DND-41 (cell line): ENCODE measurements at regions not wholly inside any gene's neighbourhood (a gene's known extent, or its start where the extent isn't known, plus 50 kb on each side); places are given as distances from the start of the nearest gene placed in this dataset.
"Not testable (repeated sequence)": the region's sequence is repeated elsewhere in the genome, so short reads cannot be mapped to it uniquely, and the experiment has no call there.

Source experiments
- ATAC-seq: fragments of 200-7000 bp; cut with Tn5 transposase; 3 replicates; pipeline ENCODE4 v1.9.1; 2021; ENCODE audit warnings: low read depth; ENCODE audit not compliant: insufficient read depth
- DNase-seq: peaks from one replicate; pipeline ENCODE4 v3.0.0-alpha.2; 2020
- H2AFZ ChIP-seq: 2 replicates; pipeline ENCODE4 v1.6.0; 2012; ENCODE audit warnings: low read depth, low read length
- H3K27ac ChIP-seq: 2 replicates; pipeline ENCODE4 v1.5.1; 2012; ENCODE audit warnings: low read length, inconsistent platforms
- H3K27me3 ChIP-seq: fragments of 200-600 bp; sonication (generic); 2 replicates; pipeline ENCODE4 v1.6.0; 2012; ENCODE audit warnings: low read length, mild to moderate bottlenecking, inconsistent platforms; ENCODE audit not compliant: insufficient read depth, poor library complexity
- H3K36me3 ChIP-seq: 2 replicates; pipeline ENCODE4 v1.5.1; 2012; ENCODE audit warnings: low read length, inconsistent platforms; ENCODE audit not compliant: insufficient read depth
- H3K4me1 ChIP-seq: 2 replicates; pipeline ENCODE4 v1.5.1; 2012; ENCODE audit warnings: mild to moderate bottlenecking, low read length; ENCODE audit not compliant: insufficient read depth
- H3K4me2 ChIP-seq: 2 replicates; pipeline ENCODE4 v1.6.0; 2012; ENCODE audit warnings: mild to moderate bottlenecking, moderate library complexity, low read length, inconsistent platforms; ENCODE audit not compliant: insufficient read depth
- H3K4me3 ChIP-seq, 2 experiments: fragments of 200-600 bp in 1 of 2; shearing (Covaris generic) in 1 of 2; 2 replicates each; pipeline ENCODE4 v1.5.1; 2012 to 2016; ENCODE audit warnings: inconsistent platforms in 2 of 2, low read length in 2 of 2, mild to moderate bottlenecking in 2 of 2, low read depth in 1 of 2, moderate library complexity in 1 of 2
- H3K79me2 ChIP-seq: 2 replicates; pipeline ENCODE4 v1.6.0; 2012; ENCODE audit warnings: low read length, inconsistent platforms; ENCODE audit not compliant: insufficient read depth
- H3K9ac ChIP-seq: 2 replicates; pipeline ENCODE4 v1.6.0; 2012; ENCODE audit warnings: low read depth, mild to moderate bottlenecking, inconsistent platforms, low read length, moderate library complexity
- H3K9me3 ChIP-seq: 2 replicates; pipeline ENCODE4 v1.5.1; 2012; ENCODE audit warnings: low read length, moderate library complexity, mild to moderate bottlenecking, inconsistent platforms; ENCODE audit not compliant: insufficient read depth, severe bottlenecking
- H4K20me1 ChIP-seq: 2 replicates; pipeline ENCODE4 v1.6.0; 2012; ENCODE audit warnings: low read length; ENCODE audit not compliant: insufficient read depth
- CTCF ChIP-seq: IDR thresholded peaks from 2 replicates; pipeline ENCODE4 v1.5.1; 2012; ENCODE audit warnings: borderline replicate concordance, low read length, moderate library complexity, mild to moderate bottlenecking; ENCODE audit not compliant: poor library complexity, severe bottlenecking; ENCODE audit errors: extremely low read depth
- EZH2 ChIP-seq: IDR thresholded peaks from 3 replicates; pipeline ENCODE4 v1.6.1; 2012; ENCODE audit warnings: borderline replicate concordance, low read depth, mild to moderate bottlenecking, moderate library complexity, low read length, inconsistent platforms; ENCODE audit not compliant: severe bottlenecking

GRCh38 chr6:19939926-19940325, 102.8 kb downstream of the ID4 start:
- H3K9ac ChIP-seq, H3K4me3 ChIP-seq, H3K4me1 ChIP-seq, H4K20me1 ChIP-seq, H3K36me3 ChIP-seq, H3K79me2 ChIP-seq, H2AFZ ChIP-seq, H3K4me2 ChIP-seq, ATAC-seq, DNase-seq, H3K9me3 ChIP-seq, H3K27ac ChIP-seq, H3K27me3 ChIP-seq: not testable (repeated sequence)

- no peaks in the 10 kb centered on the region for H3K27me3 ChIP-seq
- H2AFZ ChIP-seq: no peak overlapping the region
- no peaks in the 10 kb centered on the region for H3K36me3 ChIP-seq
- no peaks in the 10 kb centered on the region for H3K79me2 ChIP-seq
- no peak overlapping the region for H3K4me2 ChIP-seq
- no peaks in the 10 kb centered on the region for H3K9me3 ChIP-seq
- H3K4me3 ChIP-seq: no peak overlapping the region
- ATAC-seq: no peak
- no peak overlapping the region for H3K9ac ChIP-seq
- H3K27ac ChIP-seq: no peak overlapping the region
- H3K4me1 ChIP-seq: no peaks in the 10 kb centered on the region
- no peaks in the 10 kb centered on the region for H4K20me1 ChIP-seq
- TF ChIP-seq EZH2 (no peak), CTCF (no peak)
- DNase-seq: no peak
Measured at GRCh38 chr6:19943042-19943441, 105.9 kb downstream of the ID4 start.

- no peak overlapping the region for H3K27ac ChIP-seq
- H3K4me3 ChIP-seq: no peak overlapping the region
- H3K27me3 ChIP-seq: no peaks in the 10 kb centered on the region
- H3K36me3 ChIP-seq: no peaks in the 10 kb centered on the region
- TF ChIP-seq CTCF (no peak), EZH2 (no peak)
- no peak overlapping the region for H3K9ac ChIP-seq
- no peak overlapping the region for H2AFZ ChIP-seq
- H4K20me1 ChIP-seq: no peaks in the 10 kb centered on the region
- no peaks in the 10 kb centered on the region for H3K9me3 ChIP-seq
- ATAC-seq: no peak
- no peak overlapping the region for H3K4me2 ChIP-seq
- no peaks in the 10 kb centered on the region for H3K4me1 ChIP-seq
- no peak for DNase-seq
- no peaks in the 10 kb centered on the region for H3K79me2 ChIP-seq
Measured at GRCh38 chr6:19945843-19946358, 108.7 kb downstream of the ID4 start.

GRCh38 chr6:19949155-19949554, 112.0 kb downstream of the ID4 start:
- Histone ChIP-seq H3K4me3 (no peak overlapping the region), H2AFZ (no peak overlapping the region), H3K79me2 (no peaks in the 10 kb centered on the region), H3K9ac (no peak overlapping the region), H4K20me1 (no peaks in the 10 kb centered on the region), H3K9me3 (no peaks in the 10 kb centered on the region), H3K36me3 (no peaks in the 10 kb centered on the region), H3K4me2 (no peak overlapping the region), H3K27ac (no peak overlapping the region), H3K27me3 (no peaks in the 10 kb centered on the region), H3K4me1 (no peaks in the 10 kb centered on the region)
- no peak for ATAC-seq
- TF ChIP-seq CTCF (no peak), EZH2 (no peak)
- DNase-seq: no peak
